Body of pancreas (tissue), 4 donors: ENCODE measurements at regions not wholly inside any gene's neighbourhood (a gene's known extent, or its start where the extent isn't known, plus 50 kb on each side); places are given as distances from the start of the nearest gene placed in this dataset.

Source experiments
- CTCF ChIP-seq, 7 experiments: fragments of 450-650 bp in 4 of 7; fragments of 200-600 bp in 3 of 7; sonication (generic) in 3 of 7; IDR thresholded peaks; one replicate each; pipeline ENCODE4 v1.5.1; 2016 to 2019; ENCODE audit warnings: antibody characterized with exemption in 7 of 7
- POLR2A ChIP-seq, 3 donors: fragments of 450-650 bp; IDR thresholded peaks; one replicate each; pipeline ENCODE4 v1.6.1; 2016; ENCODE audit warnings: antibody characterized with exemption in 3 of 3, mild to moderate bottlenecking in 2 of 3

GRCh38 chr13:83286737-83287136 lies 595.5 kb downstream of the SLITRK1 start:
- TF ChIP-seq POLR2A (IDR thresholded peaks at IDR 0.05) (no peak), CTCF (IDR thresholded peaks at IDR 0.05) (no peak)
